ENCODE measurements at regions not wholly inside any gene's neighbourhood (a gene's known extent, or its start where the extent isn't known, plus 50 kb on each side); places are given as distances from the start of the nearest gene placed in this dataset.

DNA sequence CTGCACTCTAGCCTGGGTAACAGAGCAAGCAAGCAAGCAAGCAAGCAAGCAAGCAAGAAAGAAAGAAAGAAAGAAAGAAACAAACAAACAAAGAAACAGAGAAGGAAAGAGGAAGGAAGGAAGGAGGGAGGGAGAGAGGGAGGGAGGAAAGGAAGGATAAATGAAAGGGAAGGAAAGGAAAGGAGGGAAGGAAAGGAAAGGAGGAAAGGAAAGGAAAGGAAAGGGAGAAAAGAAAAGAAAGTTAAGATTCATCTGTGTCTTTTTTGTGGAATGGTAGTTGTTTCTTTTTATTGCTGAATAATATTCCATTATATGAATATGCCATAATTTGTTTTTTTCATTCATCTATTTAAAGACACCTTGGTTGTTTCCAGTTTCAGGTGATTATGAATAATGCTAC is 506.9 kb upstream of the NAALADL2 start:
- Histone ChIP-seq H3K79me1 (ENCODE audit: low read depth, low read length) (no peaks in the 10 kb centered on the region), H3K27ac (ENCODE audit: low read depth, low read length) (no peak overlapping the region), H3K56ac (replicated peaks; ENCODE audit: insufficient read length, low read depth, low read length) (no peak overlapping the region), H2BK20ac (ENCODE audit: low read length) (no peak overlapping the region), H3K14ac (ENCODE audit: insufficient read length) (no peak overlapping the region), H3K36me3 (ENCODE audit: control insufficient read depth in 2 of 4, insufficient read depth in 4 of 4, low read length in 3 of 4) (no peaks in the 10 kb centered on the region), H2BK5ac (ENCODE audit: low read depth, low read length) (no peak overlapping the region), H2BK15ac (ENCODE audit: low read length) (no peak overlapping the region), H3K9ac (replicated peaks in 1 of 4; ENCODE audit: extremely low read depth in 1 of 4, low read depth in 3 of 4, low read length in 3 of 4) (no peak overlapping the region), H4K8ac (ENCODE audit: extremely low read depth, insufficient read depth, low read length) (no peak overlapping the region), H2AFZ (ENCODE audit: low read length) (no peak overlapping the region), H4K5ac (ENCODE audit: insufficient read length, low read depth, low read length) (no peak overlapping the region), H4K20me1 (replicated peaks in 1 of 2; ENCODE audit: control insufficient read depth in 1 of 2, insufficient read depth in 2 of 2, low read length in 2 of 2) (no peaks in the 10 kb centered on the region), H3K23me2 (ENCODE audit: low read depth, low read length) (no peaks in the 10 kb centered on the region), H2BK12ac (ENCODE audit: low read depth, low read length) (0 out of 2 replicates have a peak overlapping the region, but pooled peaks have one; percentile 23), H2BK120ac (replicated peaks; ENCODE audit: low read depth, low read length) (no peak overlapping the region), H3K27me3 (replicated peaks in 1 of 4; ENCODE audit: control insufficient read depth in 3 of 4, extremely low read depth in 1 of 4, insufficient read depth in 3 of 4, low read length in 3 of 4) (no peaks in the 10 kb centered on the region), H3K4ac (replicated peaks; ENCODE audit: insufficient read length, low read depth, low read length) (no peak overlapping the region), H2AK5ac (ENCODE audit: low read depth, low read length) (no peak overlapping the region), H3K9me3 (ENCODE audit: insufficient read depth in 2 of 2, low read depth in 1 of 2, low read length in 1 of 2) (peaks cover 0 to 6% of the 10 kb centered on the region in 2 experiments; a peak in 1 of 4 replicates), H3K4me3 (ENCODE audit: extremely low read depth in 1 of 4, insufficient read depth in 2 of 4, low read depth in 3 of 4, low read length in 4 of 4) (no peak overlapping the region), H4K91ac (replicated peaks; ENCODE audit: insufficient read length, low read length) (no peak overlapping the region), H3K18ac (ENCODE audit: extremely low read depth, low read length) (no peak overlapping the region), H3K4me1 (replicated peaks in 1 of 4; ENCODE audit: control insufficient read depth in 3 of 4, insufficient read depth in 4 of 4, low read length in 3 of 4) (no peaks in the 10 kb centered on the region), H3K79me2 (ENCODE audit: control insufficient read depth in 1 of 2, insufficient read depth in 2 of 2, low read length in 2 of 2) (no peaks in the 10 kb centered on the region), H3K23ac (ENCODE audit: insufficient read length) (no peak overlapping the region), H3K4me2 (ENCODE audit: insufficient read depth in 1 of 2, low read depth in 2 of 2, low read length in 2 of 2) (no peak overlapping the region)
- no peak for FAIRE-seq
- DNase-seq (ENCODE audit: low read depth in 1 of 2, low spot score in 2 of 2): no peak
- TF ChIP-seq FOSL1 (IDR thresholded peaks at IDR 0.05; ENCODE audit: insufficient read depth, low read depth, low read length): no peak
- no peak for TF ChIP-seq CEBPB (IDR thresholded peaks at IDR 0.05; ENCODE audit: low read depth, low read length)
- TF ChIP-seq POU5F1 (IDR thresholded peaks at IDR 0.05; ENCODE audit: low read depth, low read length): no peak
- TF ChIP-seq TAF1 (IDR thresholded peaks at IDR 0.05; ENCODE audit: low read depth, low read length): no peak
- TF ChIP-seq MAFK (IDR thresholded peaks at IDR 0.05; ENCODE audit: low read depth, low read length): no peak
- no peak for TF ChIP-seq CHD1 (IDR thresholded peaks at IDR 0.05; ENCODE audit: low read depth, low read length)
- TF ChIP-seq SP4 (IDR thresholded peaks at IDR 0.05; ENCODE audit: low read length): no peak
- TF ChIP-seq JUN (IDR thresholded peaks at IDR 0.05; ENCODE audit: low read depth, low read length): no peak
- TF ChIP-seq TEAD4 (IDR thresholded peaks at IDR 0.05; ENCODE audit: low read depth, low read length): no peak
- no peak for TF ChIP-seq POLR2AphosphoS5 (IDR thresholded peaks at IDR 0.05; ENCODE audit: low read depth, low read length)
- no peak for TF ChIP-seq TBP (IDR thresholded peaks at IDR 0.05; ENCODE audit: low read depth, low read length)
- CTCF ChIA-PET (ENCODE audit: partially characterized antibody): no interaction called here
- POLR2A ChIA-PET (ENCODE audit: partially characterized antibody): no interaction called here
